ENCODE measurements at regions not wholly inside any gene's neighbourhood (a gene's known extent, or its start where the extent isn't known, plus 50 kb on each side); places are given as distances from the start of the nearest gene placed in this dataset.

DNA sequence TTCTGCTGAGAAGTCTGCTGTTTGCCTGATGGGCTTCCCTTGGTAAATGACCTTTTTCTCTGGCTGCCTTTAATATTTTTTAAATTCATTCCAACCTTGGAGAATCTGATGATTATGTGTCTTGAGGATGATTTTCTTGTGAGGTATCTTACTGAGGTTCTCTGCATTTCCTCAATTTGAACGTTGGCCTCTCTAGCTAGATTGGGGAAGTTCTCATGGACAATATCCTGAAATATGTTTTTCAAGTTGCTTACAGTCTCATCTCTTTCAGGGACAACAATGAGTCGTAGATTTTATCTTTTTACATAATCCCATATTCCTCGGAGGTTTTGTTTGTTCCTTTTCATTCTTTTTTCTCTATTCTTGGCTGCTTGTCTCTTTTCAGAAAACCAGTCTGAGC, 208.4 kb downstream of the KIF20B start:
- H3K4me1 ChIP-seq (ENCODE audit: control insufficient read depth, insufficient read depth, low read length, poor library complexity, severe bottlenecking), result no peaks in the 10 kb centered on the region

DNA sequence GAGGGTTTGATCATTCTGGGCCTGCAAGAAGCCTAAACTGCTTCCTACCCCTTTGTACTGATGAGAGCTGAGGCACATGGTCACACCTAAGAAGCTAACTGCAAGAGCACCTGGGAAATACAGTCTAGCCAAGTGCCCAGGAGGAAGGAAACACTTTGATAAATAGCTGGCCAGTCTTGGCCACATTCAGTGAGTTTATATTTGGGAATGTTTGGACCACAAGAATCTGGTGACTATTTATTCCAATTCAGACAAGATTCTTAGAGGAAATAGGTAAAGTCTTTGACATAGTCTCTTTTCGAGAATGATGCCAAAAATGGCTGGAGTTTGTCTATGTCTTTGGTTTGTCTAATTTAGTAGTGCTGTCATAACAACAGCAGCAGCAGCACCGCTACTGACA, 213.6 kb downstream of the KIF20B start:
- H3K27ac ChIP-seq (ENCODE audit: insufficient read depth, low read length, poor library complexity, severe bottlenecking), result no peak overlapping the region
- no peaks in the 10 kb centered on the region for H3K9me3 ChIP-seq (ENCODE audit: control insufficient read depth, low read length)
- no peaks in the 10 kb centered on the region for H3K4me1 ChIP-seq (ENCODE audit: control insufficient read depth, insufficient read depth, low read length, poor library complexity, severe bottlenecking)
- no peaks in the 10 kb centered on the region for H3K36me3 ChIP-seq (ENCODE audit: control insufficient read depth, insufficient read depth, low read length)
- H3K4me3 ChIP-seq (ENCODE audit: insufficient read depth, low read depth, low read length, poor library complexity, severe bottlenecking), result no peak overlapping the region
- no peak for DNase-seq
- peaks cover 2% of the 10 kb centered on the region for H3K27me3 ChIP-seq (replicated peaks; ENCODE audit: control insufficient read depth, insufficient read depth, low read length, poor library complexity, severe bottlenecking)

More for the DNA sequence above, 208.4 kb downstream of the KIF20B start:
- Histone ChIP-seq H3K36me3 (ENCODE audit: control insufficient read depth, insufficient read depth, low read length) (no peaks in the 10 kb centered on the region), H3K27ac (ENCODE audit: insufficient read depth, low read length, poor library complexity, severe bottlenecking) (no peak overlapping the region), H3K4me3 (ENCODE audit: insufficient read depth, low read depth, low read length, poor library complexity, severe bottlenecking) (no peak overlapping the region), H3K9me3 (ENCODE audit: control insufficient read depth, low read length) (no peaks in the 10 kb centered on the region), H3K27me3 (replicated peaks; ENCODE audit: control insufficient read depth, insufficient read depth, low read length, poor library complexity, severe bottlenecking) (peaks cover 2% of the 10 kb centered on the region)
- no peak for DNase-seq

- Histone ChIP-seq H3K4me1 (ENCODE audit: control insufficient read depth, insufficient read depth, low read length, poor library complexity, severe bottlenecking) (no peaks in the 10 kb centered on the region), H3K27ac (ENCODE audit: insufficient read depth, low read length, poor library complexity, severe bottlenecking) (no peak overlapping the region), H3K9me3 (ENCODE audit: control insufficient read depth, low read length) (no peaks in the 10 kb centered on the region), H3K4me3 (ENCODE audit: insufficient read depth, low read depth, low read length, poor library complexity, severe bottlenecking) (no peak overlapping the region), H3K27me3 (replicated peaks; ENCODE audit: control insufficient read depth, insufficient read depth, low read length, poor library complexity, severe bottlenecking) (peaks cover 2% of the 10 kb centered on the region), H3K36me3 (ENCODE audit: control insufficient read depth, insufficient read depth, low read length) (no peaks in the 10 kb centered on the region)
- no peak for DNase-seq
Observed at GRCh38 chr10:89915968-89916367, 214.6 kb downstream of the KIF20B start.

- no peak for DNase-seq
- H3K27me3 ChIP-seq (replicated peaks; ENCODE audit: control insufficient read depth, insufficient read depth, low read length, poor library complexity, severe bottlenecking), result peaks cover 2% of the 10 kb centered on the region
- no peak overlapping the region for H3K27ac ChIP-seq (ENCODE audit: insufficient read depth, low read length, poor library complexity, severe bottlenecking)
- H3K36me3 ChIP-seq (ENCODE audit: control insufficient read depth, insufficient read depth, low read length), result no peaks in the 10 kb centered on the region
- no peaks in the 10 kb centered on the region for H3K4me1 ChIP-seq (ENCODE audit: control insufficient read depth, insufficient read depth, low read length, poor library complexity, severe bottlenecking)
- H3K9me3 ChIP-seq (ENCODE audit: control insufficient read depth, low read length), result no peaks in the 10 kb centered on the region
- H3K4me3 ChIP-seq (ENCODE audit: insufficient read depth, low read depth, low read length, poor library complexity, severe bottlenecking), result no peak overlapping the region
Observed at GRCh38 chr10:89916468-89917215, 215.3 kb downstream of the KIF20B start.

DNA sequence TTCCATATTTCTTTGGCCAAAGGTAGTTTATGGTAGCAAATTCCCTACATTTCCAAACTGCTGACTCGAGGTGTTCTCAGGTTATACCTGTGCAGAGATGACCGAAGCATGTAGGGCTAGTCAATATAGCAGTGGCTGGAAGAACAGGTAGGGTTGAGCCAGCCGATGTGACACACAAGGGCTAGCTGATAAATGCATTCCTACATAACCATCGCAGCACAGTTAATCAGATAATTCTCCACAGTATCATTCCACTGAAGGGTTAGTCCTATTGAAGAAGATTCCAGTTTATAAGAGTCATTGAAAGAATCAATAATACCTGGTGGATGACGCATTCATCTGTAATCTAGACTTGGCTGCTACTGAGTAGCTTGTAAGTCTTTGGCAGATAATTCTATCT, 220.0 kb downstream of the KIF20B start:
- no peak for DNase-seq
- no peaks in the 10 kb centered on the region for H3K9me3 ChIP-seq (ENCODE audit: control insufficient read depth, low read length)
- no peaks in the 10 kb centered on the region for H3K4me1 ChIP-seq (ENCODE audit: control insufficient read depth, insufficient read depth, low read length, poor library complexity, severe bottlenecking)
- no peak overlapping the region for H3K4me3 ChIP-seq (ENCODE audit: insufficient read depth, low read depth, low read length, poor library complexity, severe bottlenecking)
- H3K27ac ChIP-seq (ENCODE audit: insufficient read depth, low read length, poor library complexity, severe bottlenecking), result no peak overlapping the region
- no peaks in the 10 kb centered on the region for H3K36me3 ChIP-seq (ENCODE audit: control insufficient read depth, insufficient read depth, low read length)
- no peaks in the 10 kb centered on the region for H3K27me3 ChIP-seq (replicated peaks; ENCODE audit: control insufficient read depth, insufficient read depth, low read length, poor library complexity, severe bottlenecking)

GRCh38 chr10:89923661-89924060, 222.3 kb downstream of the KIF20B start:
- H3K9me3 ChIP-seq (ENCODE audit: control insufficient read depth, low read length), result no peaks in the 10 kb centered on the region
- DNase-seq, result no peak
- no peaks in the 10 kb centered on the region for H3K27me3 ChIP-seq (replicated peaks; ENCODE audit: control insufficient read depth, insufficient read depth, low read length, poor library complexity, severe bottlenecking)
- no peak overlapping the region for H3K4me3 ChIP-seq (ENCODE audit: insufficient read depth, low read depth, low read length, poor library complexity, severe bottlenecking)
- no peak overlapping the region for H3K27ac ChIP-seq (ENCODE audit: insufficient read depth, low read length, poor library complexity, severe bottlenecking)
- H3K4me1 ChIP-seq (ENCODE audit: control insufficient read depth, insufficient read depth, low read length, poor library complexity, severe bottlenecking), result no peaks in the 10 kb centered on the region
- H3K36me3 ChIP-seq (ENCODE audit: control insufficient read depth, insufficient read depth, low read length), result no peaks in the 10 kb centered on the region

DNA sequence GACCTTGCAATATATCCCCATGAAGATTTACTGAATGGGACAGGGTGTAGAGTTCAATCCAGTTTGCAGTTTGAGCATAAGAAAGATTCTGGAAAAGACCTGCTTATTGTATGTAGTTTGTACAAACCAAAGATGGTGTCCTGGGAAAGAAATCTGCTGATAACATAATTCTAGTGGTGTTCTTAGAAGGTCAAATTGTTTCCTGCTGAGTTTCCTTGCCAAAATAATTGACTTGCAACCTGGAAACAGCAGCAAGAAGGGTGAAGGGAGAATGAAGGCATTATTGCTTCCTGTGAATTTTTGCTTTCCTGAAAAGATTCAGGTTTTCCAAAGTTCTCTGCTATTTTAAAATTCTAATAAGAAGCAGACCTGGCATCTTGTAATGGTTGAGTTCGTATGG, 222.9 kb downstream of the KIF20B start:
- no peaks in the 10 kb centered on the region for H3K4me1 ChIP-seq (ENCODE audit: control insufficient read depth, insufficient read depth, low read length, poor library complexity, severe bottlenecking)
- no peaks in the 10 kb centered on the region for H3K36me3 ChIP-seq (ENCODE audit: control insufficient read depth, insufficient read depth, low read length)
- no peak for DNase-seq
- no peaks in the 10 kb centered on the region for H3K27me3 ChIP-seq (replicated peaks; ENCODE audit: control insufficient read depth, insufficient read depth, low read length, poor library complexity, severe bottlenecking)
- H3K4me3 ChIP-seq (ENCODE audit: insufficient read depth, low read depth, low read length, poor library complexity, severe bottlenecking), result no peak overlapping the region
- H3K27ac ChIP-seq (ENCODE audit: insufficient read depth, low read length, poor library complexity, severe bottlenecking), result no peak overlapping the region
- H3K9me3 ChIP-seq (ENCODE audit: control insufficient read depth, low read length), result no peaks in the 10 kb centered on the region

GRCh38 chr10:89926736-89927135, 225.3 kb downstream of the KIF20B start:
- H3K27me3 ChIP-seq (replicated peaks; ENCODE audit: control insufficient read depth, insufficient read depth, low read length, poor library complexity, severe bottlenecking), result no peaks in the 10 kb centered on the region
- no peak overlapping the region for H3K4me3 ChIP-seq (ENCODE audit: insufficient read depth, low read depth, low read length, poor library complexity, severe bottlenecking)
- no peak for DNase-seq
- no peaks in the 10 kb centered on the region for H3K9me3 ChIP-seq (ENCODE audit: control insufficient read depth, low read length)
- no peaks in the 10 kb centered on the region for H3K36me3 ChIP-seq (ENCODE audit: control insufficient read depth, insufficient read depth, low read length)
- no peak overlapping the region for H3K27ac ChIP-seq (ENCODE audit: insufficient read depth, low read length, poor library complexity, severe bottlenecking)
- H3K4me1 ChIP-seq (ENCODE audit: control insufficient read depth, insufficient read depth, low read length, poor library complexity, severe bottlenecking), result no peaks in the 10 kb centered on the region

- H3K4me3 ChIP-seq (ENCODE audit: insufficient read depth, low read depth, low read length, poor library complexity, severe bottlenecking), result no peak overlapping the region
- no peaks in the 10 kb centered on the region for H3K4me1 ChIP-seq (ENCODE audit: control insufficient read depth, insufficient read depth, low read length, poor library complexity, severe bottlenecking)
- no peak for DNase-seq
- H3K9me3 ChIP-seq (ENCODE audit: control insufficient read depth, low read length), result no peaks in the 10 kb centered on the region
- no peak overlapping the region for H3K27ac ChIP-seq (ENCODE audit: insufficient read depth, low read length, poor library complexity, severe bottlenecking)
- no peaks in the 10 kb centered on the region for H3K36me3 ChIP-seq (ENCODE audit: control insufficient read depth, insufficient read depth, low read length)
- H3K27me3 ChIP-seq (replicated peaks; ENCODE audit: control insufficient read depth, insufficient read depth, low read length, poor library complexity, severe bottlenecking), result no peaks in the 10 kb centered on the region
Observed at GRCh38 chr10:89929282-89930026, 228.1 kb downstream of the KIF20B start.

- no peaks in the 10 kb centered on the region for H3K4me1 ChIP-seq (ENCODE audit: control insufficient read depth, insufficient read depth, low read length, poor library complexity, severe bottlenecking)
Observed at GRCh38 chr10:89937494-89937893, 236.1 kb downstream of the KIF20B start.

More at GRCh38 chr10:89937494-89937893, 236.1 kb downstream of the KIF20B start:
- no peak overlapping the region for H3K27ac ChIP-seq (ENCODE audit: insufficient read depth, low read length, poor library complexity, severe bottlenecking)
- no peaks in the 10 kb centered on the region for H3K36me3 ChIP-seq (ENCODE audit: control insufficient read depth, insufficient read depth, low read length)
- H3K27me3 ChIP-seq (replicated peaks; ENCODE audit: control insufficient read depth, insufficient read depth, low read length, poor library complexity, severe bottlenecking), result no peaks in the 10 kb centered on the region
- DNase-seq, result no peak
- H3K9me3 ChIP-seq (ENCODE audit: control insufficient read depth, low read length), result no peaks in the 10 kb centered on the region
- no peak overlapping the region for H3K4me3 ChIP-seq (ENCODE audit: insufficient read depth, low read depth, low read length, poor library complexity, severe bottlenecking)

Measured in effector memory CD4-positive, alpha-beta T cell (primary cell).